Mesendoderm (in vitro differentiated cells): ENCODE measurements at regions not wholly inside any gene's neighbourhood (a gene's known extent, or its start where the extent isn't known, plus 50 kb on each side); places are given as distances from the start of the nearest gene placed in this dataset.

Experiments used
- DNase-seq: peaks from one replicate; pipeline ENCODE4 v3.0.0; 2013
- H2AK5ac ChIP-seq: 2 replicates; pipeline ENCODE4 v1.6.1; 2013; ENCODE audit warnings: low read length, inconsistent platforms
- H2BK120ac ChIP-seq: 2 replicates; pipeline ENCODE4 v1.6.1; 2013; ENCODE audit warnings: low read depth, mild to moderate bottlenecking, low read length, moderate library complexity, mixed read lengths
- H2BK15ac ChIP-seq: replicated peaks from 2 replicates; pipeline ENCODE4 v1.6.1; 2013; ENCODE audit warnings: low read depth, mild to moderate bottlenecking, moderate library complexity
- H2BK5ac ChIP-seq: 2 replicates; pipeline ENCODE4 v1.6.1; 2013; ENCODE audit warnings: low read length, inconsistent platforms
- H3K18ac ChIP-seq: 2 replicates; pipeline ENCODE4 v1.6.1; 2013; ENCODE audit warnings: mild to moderate bottlenecking, low read length, mixed read lengths
- H3K23ac ChIP-seq: one replicate; pipeline ENCODE4 v1.6.1; 2013; ENCODE audit warnings: low read length
- H3K27ac ChIP-seq: 2 replicates; pipeline ENCODE4 v1.5.1; 2013; ENCODE audit warnings: low read depth, mild to moderate bottlenecking, inconsistent platforms, low read length, moderate library complexity
- H3K27me3 ChIP-seq: 2 replicates; pipeline ENCODE4 v1.6.1; 2013; ENCODE audit warnings: low read length, control low read depth, mild to moderate bottlenecking, inconsistent platforms; ENCODE audit not compliant: insufficient read depth, poor library complexity
- H3K36me3 ChIP-seq: 2 replicates; pipeline ENCODE4 v1.6.1; 2013; ENCODE audit warnings: low read length, inconsistent platforms; ENCODE audit not compliant: control insufficient read depth, insufficient read depth
- H3K4ac ChIP-seq: one replicate; pipeline ENCODE4 v1.6.1; 2013; ENCODE audit warnings: low read depth, mild to moderate bottlenecking, low read length, moderate library complexity
- H3K4me1 ChIP-seq: 2 replicates; pipeline ENCODE4 v1.6.1; 2013; ENCODE audit warnings: low read depth, low read length, inconsistent platforms; ENCODE audit not compliant: control insufficient read depth
- H3K4me2 ChIP-seq: 2 replicates; pipeline ENCODE4 v1.6.1; 2013; ENCODE audit warnings: low read length
- H3K4me3 ChIP-seq: 2 replicates; pipeline ENCODE4 v1.5.1; 2013; ENCODE audit warnings: mild to moderate bottlenecking, low read length
- H3K56ac ChIP-seq: one replicate; pipeline ENCODE4 v1.6.1; 2013; ENCODE audit warnings: low read length
- H3K79me1 ChIP-seq: 2 replicates; pipeline ENCODE4 v1.6.1; 2013; ENCODE audit warnings: low read length, inconsistent platforms
- H3K79me2 ChIP-seq: 2 replicates; pipeline ENCODE4 v1.6.1; 2013; ENCODE audit warnings: mild to moderate bottlenecking, low read length; ENCODE audit not compliant: control insufficient read depth, insufficient read depth
- H3K9ac ChIP-seq: 2 replicates; pipeline ENCODE4 v1.6.1; 2013; ENCODE audit warnings: low read length, inconsistent platforms
- H4K5ac ChIP-seq: one replicate; pipeline ENCODE4 v1.6.1; 2013; ENCODE audit warnings: low read length
- H4K8ac ChIP-seq: one replicate; pipeline ENCODE4 v1.6.1; 2013; ENCODE audit warnings: low read depth, mild to moderate bottlenecking, control low read depth, low read length, moderate library complexity
- WGBS: extraction: QIAGEN DNeasy Blood & Tissue Kit; methylation state at CpG from one replicate; pipeline ENCODE4 v1.1.7; 2013; ENCODE audit warnings: low lambda C conversion rate, missing lambda C conversion rate; ENCODE audit not compliant: insufficient coverage; ENCODE audit errors: extremely low coverage; 5-methylcytosine and 5-hydroxymethylcytosine counted together

- DNase-seq, result no peak
- no peak overlapping the region for H3K4me2 ChIP-seq
Observed at GRCh38 chr2:171627412-171627811, 59.9 kb upstream of the DYNC1I2 start.

GRCh38 chr2:171629113-171629512 is 58.2 kb upstream of the DYNC1I2 start:
- H3K9ac ChIP-seq, result no peak overlapping the region
- H3K56ac ChIP-seq, result no peak overlapping the region
- no peak overlapping the region for H4K8ac ChIP-seq
- no peak overlapping the region for H2BK120ac ChIP-seq
- no peak overlapping the region for H3K27ac ChIP-seq
- H3K4ac ChIP-seq, result no peak overlapping the region
- no CpG with 5 or more reads among the region's 1 CpG for WGBS
- no peak overlapping the region for H3K23ac ChIP-seq
- no peaks in the 10 kb centered on the region for H3K36me3 ChIP-seq
- H3K18ac ChIP-seq, result no peak overlapping the region
- no peaks in the 10 kb centered on the region for H3K79me2 ChIP-seq
- no peak overlapping the region for H2AK5ac ChIP-seq
- no peak overlapping the region for H4K5ac ChIP-seq
- H3K4me3 ChIP-seq, result no peak overlapping the region
- H3K79me1 ChIP-seq, result no peaks in the 10 kb centered on the region
- H3K4me1 ChIP-seq, result no peaks in the 10 kb centered on the region
- no peak overlapping the region for H3K4me2 ChIP-seq
- no peak for DNase-seq
- no peak overlapping the region for H2BK15ac ChIP-seq
- no peak overlapping the region for H2BK5ac ChIP-seq
- no peaks in the 10 kb centered on the region for H3K27me3 ChIP-seq

More at GRCh38 chr2:171627412-171627811, 59.9 kb upstream of the DYNC1I2 start:
- H3K27me3 ChIP-seq, result no peaks in the 10 kb centered on the region
- H2BK120ac ChIP-seq, result no peak overlapping the region
- H2BK5ac ChIP-seq, result no peak overlapping the region
- H3K4ac ChIP-seq, result no peak overlapping the region
- H3K4me1 ChIP-seq, result no peaks in the 10 kb centered on the region
- no peak overlapping the region for H3K56ac ChIP-seq
- H4K5ac ChIP-seq, result no peak overlapping the region
- H3K23ac ChIP-seq, result no peak overlapping the region
- H2AK5ac ChIP-seq, result no peak overlapping the region
- no peaks in the 10 kb centered on the region for H3K79me2 ChIP-seq
- H3K4me3 ChIP-seq, result no peak overlapping the region
- H3K9ac ChIP-seq, result no peak overlapping the region
- no peak overlapping the region for H2BK15ac ChIP-seq
- H3K79me1 ChIP-seq, result no peaks in the 10 kb centered on the region
- H3K18ac ChIP-seq, result no peak overlapping the region
- no peaks in the 10 kb centered on the region for H3K36me3 ChIP-seq
- no CpG with 5 or more reads among the region's 5 CpGs for WGBS
- H3K27ac ChIP-seq, result no peak overlapping the region
- no peak overlapping the region for H4K8ac ChIP-seq

GRCh38 chr2:171630089-171630770 is 57.0 kb upstream of the DYNC1I2 start:
- WGBS, result no CpG with 5 or more reads among the region's 3 CpGs
- Histone ChIP-seq H3K18ac (no peak overlapping the region), H3K27ac (no peak overlapping the region), H3K36me3 (no peaks in the 10 kb centered on the region), H2BK5ac (no peak overlapping the region), H4K8ac (no peak overlapping the region), H3K79me2 (no peaks in the 10 kb centered on the region), H3K79me1 (no peaks in the 10 kb centered on the region), H3K27me3 (no peaks in the 10 kb centered on the region), H2AK5ac (no peak overlapping the region), H2BK15ac (no peak overlapping the region), H2BK120ac (no peak overlapping the region), H4K5ac (no peak overlapping the region), H3K4ac (no peak overlapping the region), H3K4me3 (no peak overlapping the region), H3K4me2 (no peak overlapping the region), H3K56ac (no peak overlapping the region), H3K9ac (no peak overlapping the region), H3K23ac (no peak overlapping the region), H3K4me1 (no peaks in the 10 kb centered on the region)
- DNase-seq, result no peak

- H3K18ac ChIP-seq, result no peak overlapping the region
- H3K4ac ChIP-seq, result no peak overlapping the region
- no peaks in the 10 kb centered on the region for H3K4me1 ChIP-seq
- no peak overlapping the region for H2BK5ac ChIP-seq
- H3K56ac ChIP-seq, result no peak overlapping the region
- H3K9ac ChIP-seq, result no peak overlapping the region
- no CpG with 5 or more reads among the region's 8 CpGs for WGBS
- H3K36me3 ChIP-seq, result no peaks in the 10 kb centered on the region
- no peaks in the 10 kb centered on the region for H3K27me3 ChIP-seq
- no peak overlapping the region for H2BK120ac ChIP-seq
- H3K4me2 ChIP-seq, result no peak overlapping the region
- H3K23ac ChIP-seq, result no peak overlapping the region
- H3K27ac ChIP-seq, result no peak overlapping the region
- no peak overlapping the region for H2AK5ac ChIP-seq
- H4K5ac ChIP-seq, result no peak overlapping the region
- no peak overlapping the region for H4K8ac ChIP-seq
- H3K4me3 ChIP-seq, result no peak overlapping the region
- no peaks in the 10 kb centered on the region for H3K79me2 ChIP-seq
- peak; percentile 40 for DNase-seq
- no peaks in the 10 kb centered on the region for H3K79me1 ChIP-seq
- H2BK15ac ChIP-seq, result no peak overlapping the region
Observed at GRCh38 chr2:171630812-171631626, 56.2 kb upstream of the DYNC1I2 start.
